ENCODE measurements at regions not wholly inside any gene's neighbourhood (a gene's known extent, or its start where the extent isn't known, plus 50 kb on each side); places are given as distances from the start of the nearest gene placed in this dataset.

DNA sequence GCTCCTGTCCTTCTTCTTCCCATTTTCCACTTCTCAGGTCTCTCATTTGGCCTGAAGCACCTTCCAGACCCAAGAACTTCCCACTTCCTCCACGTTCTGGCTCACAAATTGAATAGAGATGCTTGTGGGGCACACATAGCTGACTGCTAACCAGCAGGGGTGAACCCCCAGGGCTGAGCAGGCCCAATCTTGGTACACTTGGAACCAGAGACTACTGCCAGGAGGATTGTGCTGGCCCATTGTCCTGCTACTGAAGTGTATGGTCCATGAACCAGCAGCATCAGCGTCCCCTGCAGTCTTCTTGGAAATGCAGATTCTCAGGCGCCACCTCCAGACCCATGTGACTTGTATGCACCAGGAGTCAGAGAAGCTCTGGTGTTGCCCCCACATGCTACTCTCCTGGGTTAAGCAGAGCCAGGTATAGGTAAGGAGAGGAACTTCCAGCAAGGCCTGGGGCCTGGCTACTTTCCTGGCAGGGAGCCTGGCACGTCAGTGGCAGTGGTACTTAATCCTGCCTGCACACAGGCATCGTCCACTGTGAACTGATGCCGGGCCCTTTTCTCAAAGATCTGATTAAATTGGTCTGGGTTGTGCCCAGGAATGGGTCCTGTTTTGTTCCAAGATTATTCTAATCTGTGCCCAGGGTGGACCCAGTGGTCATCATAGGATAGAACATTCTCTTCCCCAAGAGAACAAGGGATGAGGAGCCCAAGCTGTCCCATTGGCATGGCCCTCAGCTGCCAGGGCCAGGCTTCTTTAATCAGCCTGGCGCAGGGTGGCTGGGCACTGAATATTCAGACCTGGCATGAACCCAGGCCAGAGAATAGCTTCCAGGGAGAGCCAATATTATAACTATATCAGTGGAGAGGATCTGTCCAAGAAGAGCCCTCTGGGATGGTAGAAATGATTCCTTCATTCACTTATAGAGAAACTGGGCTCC lies 248.7 kb downstream of the SOX11 start:
- TF ChIP-seq, protein P1, sequence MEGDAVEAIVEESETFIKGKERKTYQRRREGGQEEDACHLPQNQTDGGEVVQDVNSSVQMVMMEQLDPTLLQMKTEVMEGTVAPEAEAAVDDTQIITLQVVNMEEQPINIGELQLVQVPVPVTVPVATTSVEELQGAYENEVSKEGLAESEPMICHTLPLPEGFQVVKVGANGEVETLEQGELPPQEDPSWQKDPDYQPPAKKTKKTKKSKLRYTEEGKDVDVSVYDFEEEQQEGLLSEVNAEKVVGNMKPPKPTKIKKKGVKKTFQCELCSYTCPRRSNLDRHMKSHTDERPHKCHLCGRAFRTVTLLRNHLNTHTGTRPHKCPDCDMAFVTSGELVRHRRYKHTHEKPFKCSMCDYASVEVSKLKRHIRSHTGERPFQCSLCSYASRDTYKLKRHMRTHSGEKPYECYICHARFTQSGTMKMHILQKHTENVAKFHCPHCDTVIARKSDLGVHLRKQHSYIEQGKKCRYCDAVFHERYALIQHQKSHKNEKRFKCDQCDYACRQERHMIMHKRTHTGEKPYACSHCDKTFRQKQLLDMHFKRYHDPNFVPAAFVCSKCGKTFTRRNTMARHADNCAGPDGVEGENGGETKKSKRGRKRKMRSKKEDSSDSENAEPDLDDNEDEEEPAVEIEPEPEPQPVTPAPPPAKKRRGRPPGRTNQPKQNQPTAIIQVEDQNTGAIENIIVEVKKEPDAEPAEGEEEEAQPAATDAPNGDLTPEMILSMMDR (IDR thresholded peaks at IDR 0.05; ENCODE audit: insufficient read depth, low read depth, low read length), result no peak
- TF ChIP-seq EZH2 (IDR thresholded peaks at IDR 0.05; ENCODE audit: insufficient read depth, low read length), result no peak
- Histone ChIP-seq H3K27me3 (ENCODE audit: insufficient read depth, low read length) (no peaks in the 10 kb centered on the region), H3K4me1 (ENCODE audit: insufficient read depth, low read length) (no peaks in the 10 kb centered on the region), H2AFZ (ENCODE audit: low read depth, low read length) (no peak overlapping the region), H3K4me3 (ENCODE audit: insufficient read depth, low read depth, low read length) (no peak overlapping the region), H3K4me2 (ENCODE audit: low read length) (no peak overlapping the region), H3K27ac (ENCODE audit: low read depth, low read length) (no peak overlapping the region), H3K9me3 (ENCODE audit: insufficient read depth, low read depth, low read length) (no peaks in the 10 kb centered on the region), H4K20me1 (ENCODE audit: insufficient read depth, low read length) (no peaks in the 10 kb centered on the region), H3K36me3 (ENCODE audit: insufficient read depth, low read length) (no peaks in the 10 kb centered on the region), H3K9ac (ENCODE audit: low read length) (no peak overlapping the region), H3K79me2 (ENCODE audit: insufficient read depth, low read length) (no peaks in the 10 kb centered on the region)
- H3K9me3 Mint-ChIP-seq (ENCODE audit: unreplicated experiment), result peaks cover 6% of the 10 kb centered on the region
- DNase-seq (ENCODE audit: low read depth), result no peak
- H3K4me1 Mint-ChIP-seq (ENCODE audit: low read depth, unreplicated experiment), result no peaks in the 10 kb centered on the region
- H3K36me3 Mint-ChIP-seq (ENCODE audit: low read depth, unreplicated experiment), result no peaks in the 10 kb centered on the region
- no peak overlapping the region for H3K4me3 Mint-ChIP-seq (ENCODE audit: unreplicated experiment)
- H3K27me3 Mint-ChIP-seq (ENCODE audit: low read depth, unreplicated experiment), result peaks cover 14% of the 10 kb centered on the region
- no peak overlapping the region for H3K27ac Mint-ChIP-seq (ENCODE audit: unreplicated experiment)
- no peak for FAIRE-seq

DNA sequence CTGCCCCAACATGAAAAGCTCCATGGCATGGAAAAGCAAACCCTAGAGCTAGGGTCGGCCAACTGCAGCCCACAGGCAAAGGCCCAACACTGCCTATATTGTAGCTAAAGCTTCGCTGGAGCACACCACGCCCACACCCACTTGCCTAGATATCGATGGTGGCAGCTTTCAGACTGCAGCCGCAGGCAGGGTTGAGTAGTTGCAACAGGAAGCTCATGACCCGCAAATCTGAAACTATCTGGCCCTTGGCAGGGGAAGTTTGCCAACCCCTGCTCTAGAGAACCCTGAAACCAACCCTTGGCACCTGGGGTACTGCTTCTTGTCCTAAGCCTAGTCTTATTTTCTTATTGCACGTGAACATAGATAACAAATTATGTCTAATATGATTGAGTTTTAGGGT lies 250.0 kb downstream of the SOX11 start:
- DNase-seq (ENCODE audit: low read depth), result no peak
- Histone ChIP-seq H3K27me3 (ENCODE audit: insufficient read depth, low read length) (no peaks in the 10 kb centered on the region), H4K20me1 (ENCODE audit: insufficient read depth, low read length) (no peaks in the 10 kb centered on the region), H3K9ac (ENCODE audit: low read length) (no peak overlapping the region), H3K9me3 (ENCODE audit: insufficient read depth, low read depth, low read length) (no peaks in the 10 kb centered on the region), H3K27ac (ENCODE audit: low read depth, low read length) (no peak overlapping the region), H3K36me3 (ENCODE audit: insufficient read depth, low read length) (no peaks in the 10 kb centered on the region), H3K4me2 (ENCODE audit: low read length) (no peak overlapping the region), H3K79me2 (ENCODE audit: insufficient read depth, low read length) (no peaks in the 10 kb centered on the region), H3K4me1 (ENCODE audit: insufficient read depth, low read length) (no peaks in the 10 kb centered on the region), H2AFZ (ENCODE audit: low read depth, low read length) (no peak overlapping the region), H3K4me3 (ENCODE audit: insufficient read depth, low read depth, low read length) (no peak overlapping the region)
- no peaks in the 10 kb centered on the region for H3K4me1 Mint-ChIP-seq (ENCODE audit: low read depth, unreplicated experiment)
- no peak overlapping the region for H3K4me3 Mint-ChIP-seq (ENCODE audit: unreplicated experiment)
- H3K27ac Mint-ChIP-seq (ENCODE audit: unreplicated experiment), result no peak overlapping the region
- FAIRE-seq, result no peak
- peaks cover 14% of the 10 kb centered on the region for H3K27me3 Mint-ChIP-seq (ENCODE audit: low read depth, unreplicated experiment)
- H3K9me3 Mint-ChIP-seq (ENCODE audit: unreplicated experiment), result peaks cover 6% of the 10 kb centered on the region
- H3K36me3 Mint-ChIP-seq (ENCODE audit: low read depth, unreplicated experiment), result no peaks in the 10 kb centered on the region
- TF ChIP-seq, protein P1 (IDR thresholded peaks at IDR 0.05; ENCODE audit: insufficient read depth, low read depth, low read length), result no peak
- TF ChIP-seq EZH2 (IDR thresholded peaks at IDR 0.05; ENCODE audit: insufficient read depth, low read length), result no peak

DNA sequence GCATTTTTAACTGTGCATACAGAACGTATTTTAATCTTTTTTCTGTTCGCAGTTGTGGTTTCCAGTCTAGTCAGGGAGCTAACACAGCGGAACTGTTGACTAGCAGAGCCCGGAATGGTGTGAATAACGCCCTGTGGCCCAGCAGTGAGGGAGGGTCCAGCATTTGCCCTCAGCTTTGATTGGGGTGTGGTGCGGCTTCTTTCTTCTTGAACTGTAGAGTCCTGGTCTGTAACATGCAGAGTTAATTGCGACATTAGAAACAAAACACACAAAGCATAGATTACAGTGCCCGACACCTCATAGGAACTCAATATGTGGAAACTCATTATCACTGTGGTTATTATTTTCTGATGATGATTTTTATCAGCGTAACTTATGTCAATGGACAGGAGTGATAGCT lies 253.6 kb downstream of the SOX11 start:
- H3K27ac Mint-ChIP-seq (ENCODE audit: unreplicated experiment), result no peak overlapping the region
- Histone ChIP-seq H3K79me2 (ENCODE audit: insufficient read depth, low read length) (no peaks in the 10 kb centered on the region), H3K9ac (ENCODE audit: low read length) (no peak overlapping the region), H3K27ac (ENCODE audit: low read depth, low read length) (no peak overlapping the region), H3K4me1 (ENCODE audit: insufficient read depth, low read length) (no peaks in the 10 kb centered on the region), H3K4me3 (ENCODE audit: insufficient read depth, low read depth, low read length) (no peak overlapping the region), H4K20me1 (ENCODE audit: insufficient read depth, low read length) (no peaks in the 10 kb centered on the region), H2AFZ (ENCODE audit: low read depth, low read length) (no peak overlapping the region), H3K9me3 (ENCODE audit: insufficient read depth, low read depth, low read length) (no peaks in the 10 kb centered on the region), H3K27me3 (ENCODE audit: insufficient read depth, low read length) (no peaks in the 10 kb centered on the region), H3K4me2 (ENCODE audit: low read length) (no peak overlapping the region), H3K36me3 (ENCODE audit: insufficient read depth, low read length) (no peaks in the 10 kb centered on the region)
- no peak for TF ChIP-seq EZH2 (IDR thresholded peaks at IDR 0.05; ENCODE audit: insufficient read depth, low read length)
- TF ChIP-seq, protein P1 (IDR thresholded peaks at IDR 0.05; ENCODE audit: insufficient read depth, low read depth, low read length), result no peak
- peaks cover 16% of the 10 kb centered on the region for H3K27me3 Mint-ChIP-seq (ENCODE audit: low read depth, unreplicated experiment)
- H3K9me3 Mint-ChIP-seq (ENCODE audit: unreplicated experiment), result peaks cover 6% of the 10 kb centered on the region
- H3K4me1 Mint-ChIP-seq (ENCODE audit: low read depth, unreplicated experiment), result no peaks in the 10 kb centered on the region
- H3K36me3 Mint-ChIP-seq (ENCODE audit: low read depth, unreplicated experiment), result no peaks in the 10 kb centered on the region
- FAIRE-seq (no peak), DNase-seq (ENCODE audit: low read depth) (no peak)
- no peak overlapping the region for H3K4me3 Mint-ChIP-seq (ENCODE audit: unreplicated experiment)
